ENCODE measurements at regions not wholly inside any gene's neighbourhood (a gene's known extent, or its start where the extent isn't known, plus 50 kb on each side); places are given as distances from the start of the nearest gene placed in this dataset.
A peak's percentile ranks its signal among the peaks of the same experiment; 100 is the strongest.

DNA sequence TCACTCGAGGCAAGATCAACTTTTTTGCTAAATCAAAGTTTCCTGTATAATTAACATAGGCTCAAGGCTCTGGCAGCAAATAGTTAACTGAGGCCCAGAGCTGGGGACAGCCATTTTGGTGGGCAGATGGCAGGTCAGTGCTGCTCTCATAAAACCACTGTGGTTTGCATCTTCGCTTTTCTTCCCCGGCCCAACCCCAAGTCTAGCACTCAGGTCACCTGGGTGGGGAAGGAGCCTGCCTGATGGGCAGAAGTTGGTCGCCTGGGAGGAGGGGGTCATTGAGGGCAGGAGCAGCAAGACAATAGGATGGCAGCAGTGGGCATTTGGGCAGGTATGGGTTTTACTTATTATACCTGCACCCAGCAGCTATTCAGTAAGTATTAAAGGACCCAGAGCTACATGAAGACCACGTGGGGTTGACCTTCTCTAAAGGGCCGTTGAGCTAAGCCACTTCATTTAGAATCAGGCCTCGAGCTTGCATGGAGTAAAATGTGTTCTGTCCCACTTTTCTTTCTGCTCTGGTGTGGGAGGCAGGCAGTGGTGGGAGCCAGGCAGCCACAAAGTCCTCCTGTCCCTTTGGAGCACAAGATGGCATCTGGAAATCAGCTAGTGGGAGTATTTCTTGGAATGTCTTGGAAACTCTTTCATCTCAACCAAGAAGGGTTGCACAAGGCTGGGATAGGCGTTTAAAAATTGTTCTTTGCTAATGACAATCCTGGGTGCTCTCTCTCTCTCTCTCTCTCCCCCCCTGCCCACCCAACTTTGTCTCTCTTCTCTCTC, 133.4 kb downstream of the SPAG6 start:
- H3K27ac ChIP-seq (ENCODE audit: low read length) = no peak overlapping the region
- peak overlapping the region; percentile 31; the same call in 1 of the 2 replicates for H2AFZ ChIP-seq (ENCODE audit: low read depth, low read length)
- H3K36me3 ChIP-seq (ENCODE audit: insufficient read depth, low read length) = no peaks in the 10 kb centered on the region
- no peak for TF ChIP-seq CTCF (IDR thresholded peaks at IDR 0.05; ENCODE audit: borderline replicate concordance, extremely low read depth, low read length, poor library complexity, severe bottlenecking)
- H3K4me1 ChIP-seq (ENCODE audit: insufficient read depth, low read length) = peaks cover 16% of the 10 kb centered on the region
- no peaks in the 10 kb centered on the region for H3K9me3 ChIP-seq (ENCODE audit: insufficient read depth, low read length, severe bottlenecking)
- no peak overlapping the region for H3K4me2 ChIP-seq (ENCODE audit: insufficient read depth, low read length)
- H3K4me3 ChIP-seq (ENCODE audit: low read depth in 1 of 2, low read length in 2 of 2) = no peak overlapping the region
- H3K9ac ChIP-seq (ENCODE audit: low read depth, low read length) = no peak overlapping the region
- no peak; the same call in none of the 3 replicates for ATAC-seq (ENCODE audit: insufficient read depth, low read depth)
- no peaks in the 10 kb centered on the region for H3K27me3 ChIP-seq (ENCODE audit: insufficient read depth, low read length, poor library complexity)
- no peaks in the 10 kb centered on the region for H4K20me1 ChIP-seq (ENCODE audit: insufficient read depth, low read length)
- no peak for DNase-seq
- H3K79me2 ChIP-seq (ENCODE audit: insufficient read depth, low read length) = no peaks in the 10 kb centered on the region

GRCh38 chr10:22479419-22479818, 134.1 kb downstream of the SPAG6 start:
- Histone ChIP-seq H3K4me2 (ENCODE audit: insufficient read depth, low read length) (no peak overlapping the region), H3K9ac (ENCODE audit: low read depth, low read length) (no peak overlapping the region), H3K36me3 (ENCODE audit: insufficient read depth, low read length) (no peaks in the 10 kb centered on the region), H3K79me2 (ENCODE audit: insufficient read depth, low read length) (no peaks in the 10 kb centered on the region), H3K27ac (ENCODE audit: low read length) (no peak overlapping the region), H3K4me1 (ENCODE audit: insufficient read depth, low read length) (peaks cover 16% of the 10 kb centered on the region), H3K9me3 (ENCODE audit: insufficient read depth, low read length, severe bottlenecking) (no peaks in the 10 kb centered on the region), H2AFZ (ENCODE audit: low read depth, low read length) (0 out of 2 replicates have a peak overlapping the region, but pooled peaks have one; percentile 1), H3K27me3 (ENCODE audit: insufficient read depth, low read length, poor library complexity) (no peaks in the 10 kb centered on the region), H3K4me3 (ENCODE audit: low read depth in 1 of 2, low read length in 2 of 2) (no peak overlapping the region), H4K20me1 (ENCODE audit: insufficient read depth, low read length) (no peaks in the 10 kb centered on the region)
- ATAC-seq (ENCODE audit: insufficient read depth, low read depth) = peak; percentile 93
- peak; percentile 68 for DNase-seq
- no peak for TF ChIP-seq EZH2 (IDR thresholded peaks at IDR 0.05; ENCODE audit: borderline replicate concordance, low read depth, low read length, severe bottlenecking)
- TF ChIP-seq CTCF (IDR thresholded peaks at IDR 0.05; ENCODE audit: borderline replicate concordance, extremely low read depth, low read length, poor library complexity, severe bottlenecking) = no peak

- Histone ChIP-seq H3K27me3 (ENCODE audit: insufficient read depth, low read length, poor library complexity) (no peaks in the 10 kb centered on the region), H3K4me1 (ENCODE audit: insufficient read depth, low read length) (peaks cover 16% of the 10 kb centered on the region), H3K4me2 (ENCODE audit: insufficient read depth, low read length) (no peak overlapping the region), H2AFZ (ENCODE audit: low read depth, low read length) (no peak overlapping the region), H3K9ac (ENCODE audit: low read depth, low read length) (no peak overlapping the region), H3K36me3 (ENCODE audit: insufficient read depth, low read length) (no peaks in the 10 kb centered on the region), H4K20me1 (ENCODE audit: insufficient read depth, low read length) (no peaks in the 10 kb centered on the region), H3K27ac (ENCODE audit: low read length) (no peak overlapping the region), H3K79me2 (ENCODE audit: insufficient read depth, low read length) (no peaks in the 10 kb centered on the region), H3K4me3 (ENCODE audit: low read depth in 1 of 2, low read length in 2 of 2) (no peak overlapping the region), H3K9me3 (ENCODE audit: insufficient read depth, low read length, severe bottlenecking) (no peaks in the 10 kb centered on the region)
- no peak for ATAC-seq (ENCODE audit: insufficient read depth, low read depth)
- TF ChIP-seq EZH2 (IDR thresholded peaks at IDR 0.05; ENCODE audit: borderline replicate concordance, low read depth, low read length, severe bottlenecking) (no peak), CTCF (IDR thresholded peaks at IDR 0.05; ENCODE audit: borderline replicate concordance, extremely low read depth, low read length, poor library complexity, severe bottlenecking) (no peak)
- no peak for DNase-seq
Measured at GRCh38 chr10:22481106-22481505, 135.8 kb downstream of the SPAG6 start.
